Activated naive CD4-positive, alpha-beta T cell treated with anti-CD3 and anti-CD28 coated beads, Interleukin-2, amount 10 ng/mL, durations not matched to agents 7 days and 5 days (primary cell): ENCODE measurements at regions not wholly inside any gene's neighbourhood (a gene's known extent, or its start where the extent isn't known, plus 50 kb on each side); places are given as distances from the start of the nearest gene placed in this dataset.
A peak's percentile ranks its signal among the peaks of the same experiment; 100 is the strongest.

Source experiments
- CTCF ChIA-PET: fragments of 350-600 bp; sonication (Branson Sonifier 250); formaldehyde crosslinking; loops from one replicate; lab custom pipeline; 2021; ENCODE audit warnings: antibody characterized with exemption; lab: Charles Lee
- DNase-seq: peaks from one replicate; pipeline ENCODE4 v3.0.0-alpha.2; 2020
- H3K27ac Mint-ChIP-seq: one replicate; pipeline ENCODE4 v1.8.0; 2021; ENCODE audit warnings: mild to moderate bottlenecking, moderate library complexity, mixed read lengths
- H3K27me3 Mint-ChIP-seq: one replicate; pipeline ENCODE4 v1.8.0; 2021; ENCODE audit warnings: mild to moderate bottlenecking, mixed read lengths
- H3K36me3 Mint-ChIP-seq: one replicate; pipeline ENCODE4 v1.8.0; 2021; ENCODE audit warnings: mixed read lengths
- H3K4me1 Mint-ChIP-seq: one replicate; pipeline ENCODE4 v1.8.0; 2021; ENCODE audit warnings: mixed read lengths
- H3K4me3 Mint-ChIP-seq: one replicate; pipeline ENCODE4 v1.8.0; 2021; ENCODE audit warnings: mild to moderate bottlenecking, moderate library complexity, mixed read lengths
- H3K9me3 Mint-ChIP-seq: one replicate; pipeline ENCODE4 v1.8.0; 2021; ENCODE audit warnings: mixed read lengths

- H3K36me3 Mint-ChIP-seq = no peaks in the 10 kb centered on the region
- H3K9me3 Mint-ChIP-seq = no peaks in the 10 kb centered on the region
- H3K27ac Mint-ChIP-seq = no peak overlapping the region
- H3K4me1 Mint-ChIP-seq = no peaks in the 10 kb centered on the region
- no peaks in the 10 kb centered on the region for H3K27me3 Mint-ChIP-seq
- CTCF ChIA-PET = no interaction called here
- no peak overlapping the region for H3K4me3 Mint-ChIP-seq
- DNase-seq = no peak
Observed at GRCh38 chr14:53468876-53469275, 315.8 kb upstream of the DDHD1 start.

GRCh38 chr14:53464376-53464775 is 311.3 kb upstream of the DDHD1 start:
- Mint-ChIP-seq H3K27me3 (peaks cover 6% of the 10 kb centered on the region), H3K9me3 (no peaks in the 10 kb centered on the region), H3K4me3 (no peak overlapping the region), H3K36me3 (no peaks in the 10 kb centered on the region), H3K4me1 (no peaks in the 10 kb centered on the region), H3K27ac (no peak overlapping the region)
- CTCF ChIA-PET = no interaction called here
- DNase-seq = no peak

- no peaks in the 10 kb centered on the region for H3K36me3 Mint-ChIP-seq
- DNase-seq = no peak
- CTCF ChIA-PET = no interaction called here
- peaks cover 6% of the 10 kb centered on the region for H3K27me3 Mint-ChIP-seq
- peak overlapping the region; percentile 38 for H3K27ac Mint-ChIP-seq
- H3K9me3 Mint-ChIP-seq = no peaks in the 10 kb centered on the region
- H3K4me3 Mint-ChIP-seq = no peak overlapping the region
- H3K4me1 Mint-ChIP-seq = no peaks in the 10 kb centered on the region
Observed at GRCh38 chr14:53462931-53463778, 310.0 kb upstream of the DDHD1 start.

GRCh38 chr14:53461858-53462257 is 308.7 kb upstream of the DDHD1 start:
- no peaks in the 10 kb centered on the region for H3K36me3 Mint-ChIP-seq
- CTCF ChIA-PET = interaction anchor here (0.7 kb wide), 1 partner anchor 34 kb away, joined by 3 read pairs; no protein-coding TSS in a partner anchor
- H3K4me1 Mint-ChIP-seq = no peaks in the 10 kb centered on the region
- no peak for DNase-seq
- no peaks in the 10 kb centered on the region for H3K9me3 Mint-ChIP-seq
- H3K27ac Mint-ChIP-seq = no peak overlapping the region
- peaks cover 6% of the 10 kb centered on the region for H3K27me3 Mint-ChIP-seq
- H3K4me3 Mint-ChIP-seq = no peak overlapping the region

GRCh38 chr14:53460544-53460943 is 307.4 kb upstream of the DDHD1 start:
- CTCF ChIA-PET = interaction anchor here (0.7 kb wide), 1 partner anchor 67 kb away, joined by 4 read pairs; no protein-coding TSS in a partner anchor
- Mint-ChIP-seq H3K27ac (no peak overlapping the region), H3K4me1 (no peaks in the 10 kb centered on the region), H3K9me3 (no peaks in the 10 kb centered on the region), H3K4me3 (no peak overlapping the region), H3K36me3 (no peaks in the 10 kb centered on the region), H3K27me3 (peaks cover 6% of the 10 kb centered on the region)
- no peak for DNase-seq

GRCh38 chr14:53458368-53458814 is 305.3 kb upstream of the DDHD1 start:
- H3K27me3 Mint-ChIP-seq = peaks cover 3% of the 10 kb centered on the region
- no peak overlapping the region for H3K27ac Mint-ChIP-seq
- CTCF ChIA-PET = no interaction called here
- H3K4me3 Mint-ChIP-seq = no peak overlapping the region
- H3K4me1 Mint-ChIP-seq = no peaks in the 10 kb centered on the region
- no peaks in the 10 kb centered on the region for H3K9me3 Mint-ChIP-seq
- H3K36me3 Mint-ChIP-seq = no peaks in the 10 kb centered on the region
- no peak for DNase-seq

- no peak for DNase-seq
- H3K4me1 Mint-ChIP-seq = no peaks in the 10 kb centered on the region
- no peak overlapping the region for H3K27ac Mint-ChIP-seq
- no peaks in the 10 kb centered on the region for H3K27me3 Mint-ChIP-seq
- no peaks in the 10 kb centered on the region for H3K9me3 Mint-ChIP-seq
- H3K4me3 Mint-ChIP-seq = no peak overlapping the region
- CTCF ChIA-PET = interaction anchor here (0.6 kb wide), 1 partner anchor 1936 kb away, joined by 3 read pairs; no protein-coding TSS in a partner anchor
- H3K36me3 Mint-ChIP-seq = no peaks in the 10 kb centered on the region
Observed at GRCh38 chr14:53456931-53457330, 303.8 kb upstream of the DDHD1 start.

- Mint-ChIP-seq H3K4me1 (no peaks in the 10 kb centered on the region), H3K4me3 (no peak overlapping the region), H3K9me3 (no peaks in the 10 kb centered on the region), H3K36me3 (no peaks in the 10 kb centered on the region), H3K27me3 (no peaks in the 10 kb centered on the region), H3K27ac (no peak overlapping the region)
- no peak for DNase-seq
- CTCF ChIA-PET = no interaction called here
Observed at GRCh38 chr14:53452005-53452673, 299.0 kb upstream of the DDHD1 start.

GRCh38 chr14:53450871-53451270 is 297.7 kb upstream of the DDHD1 start:
- no peak for DNase-seq

GRCh38 chr14:53448682-53449081 is 295.6 kb upstream of the DDHD1 start:
- no peak overlapping the region for H3K27ac Mint-ChIP-seq
- H3K4me1 Mint-ChIP-seq = no peaks in the 10 kb centered on the region
- no peaks in the 10 kb centered on the region for H3K9me3 Mint-ChIP-seq
- CTCF ChIA-PET = no interaction called here
- H3K4me3 Mint-ChIP-seq = no peak overlapping the region
- DNase-seq = no peak
- H3K27me3 Mint-ChIP-seq = no peaks in the 10 kb centered on the region
- H3K36me3 Mint-ChIP-seq = no peaks in the 10 kb centered on the region

More at GRCh38 chr14:53450871-53451270, 297.7 kb upstream of the DDHD1 start:
- no peak overlapping the region for H3K27ac Mint-ChIP-seq
- H3K36me3 Mint-ChIP-seq = no peaks in the 10 kb centered on the region
- CTCF ChIA-PET = no interaction called here
- no peaks in the 10 kb centered on the region for H3K4me1 Mint-ChIP-seq
- no peaks in the 10 kb centered on the region for H3K27me3 Mint-ChIP-seq
- H3K4me3 Mint-ChIP-seq = no peak overlapping the region
- H3K9me3 Mint-ChIP-seq = no peaks in the 10 kb centered on the region

GRCh38 chr14:53444677-53445312 is 291.7 kb upstream of the DDHD1 start:
- H3K27me3 Mint-ChIP-seq = no peaks in the 10 kb centered on the region
- no peaks in the 10 kb centered on the region for H3K36me3 Mint-ChIP-seq
- DNase-seq = no peak
- H3K4me3 Mint-ChIP-seq = no peak overlapping the region
- CTCF ChIA-PET = no interaction called here
- H3K9me3 Mint-ChIP-seq = no peaks in the 10 kb centered on the region
- no peaks in the 10 kb centered on the region for H3K4me1 Mint-ChIP-seq
- no peak overlapping the region for H3K27ac Mint-ChIP-seq

GRCh38 chr14:53441789-53442188 is 288.7 kb upstream of the DDHD1 start:
- no peaks in the 10 kb centered on the region for H3K4me1 Mint-ChIP-seq
- H3K9me3 Mint-ChIP-seq = no peaks in the 10 kb centered on the region
- DNase-seq = no peak
- no peaks in the 10 kb centered on the region for H3K36me3 Mint-ChIP-seq
- CTCF ChIA-PET = interaction anchor here (0.5 kb wide), 1 partner anchor 844 kb away, joined by 3 read pairs; no protein-coding TSS in a partner anchor
- H3K27ac Mint-ChIP-seq = no peak overlapping the region
- no peak overlapping the region for H3K4me3 Mint-ChIP-seq
- H3K27me3 Mint-ChIP-seq = no peaks in the 10 kb centered on the region

- no peaks in the 10 kb centered on the region for H3K9me3 Mint-ChIP-seq
- no peaks in the 10 kb centered on the region for H3K4me1 Mint-ChIP-seq
- H3K27me3 Mint-ChIP-seq = no peaks in the 10 kb centered on the region
- no peak overlapping the region for H3K27ac Mint-ChIP-seq
- DNase-seq = no peak
- H3K4me3 Mint-ChIP-seq = no peak overlapping the region
- CTCF ChIA-PET = no interaction called here
- no peaks in the 10 kb centered on the region for H3K36me3 Mint-ChIP-seq
Observed at GRCh38 chr14:53437858-53438257, 284.7 kb upstream of the DDHD1 start.

- peak; percentile 21 for DNase-seq
- H3K27me3 Mint-ChIP-seq = peaks cover 4% of the 10 kb centered on the region
- CTCF ChIA-PET = interaction anchor here (1.0 to 2.2 kb wide), 2 partner anchors 915 kb away, joined by 5 to 7 read pairs; no protein-coding TSS in a partner anchor
Observed at GRCh38 chr14:53432378-53432802, 279.3 kb upstream of the DDHD1 start.

More at GRCh38 chr14:53432378-53432802, 279.3 kb upstream of the DDHD1 start:
- Mint-ChIP-seq H3K27ac (no peak overlapping the region), H3K4me3 (no peak overlapping the region), H3K36me3 (no peaks in the 10 kb centered on the region), H3K4me1 (no peaks in the 10 kb centered on the region), H3K9me3 (no peaks in the 10 kb centered on the region)
